RPMI7951 (cell line): ENCODE measurements at regions not wholly inside any gene's neighbourhood (a gene's known extent, or its start where the extent isn't known, plus 50 kb on each side); places are given as distances from the start of the nearest gene placed in this dataset.
"Not testable (repeated sequence)": the region's sequence is repeated elsewhere in the genome, so short reads cannot be mapped to it uniquely, and the experiment has no call there.

ENCODE experiments used
- DNase-seq: peaks from one replicate; pipeline ENCODE4 v3.0.0-alpha.2; 2012; ENCODE audit warnings: low read depth

- no peak for DNase-seq
Measured at GRCh38 chr4:160675550-160675949, 1488.2 kb downstream of the FSTL5 start.

GRCh38 chr4:160685729-160686128 lies 1478.1 kb downstream of the FSTL5 start:
- no peak for DNase-seq

GRCh38 chr4:160701671-160702070 lies 1462.1 kb downstream of the FSTL5 start:
- no peak for DNase-seq

- no peak for DNase-seq
Measured at GRCh38 chr4:160709026-160709425, 1454.8 kb downstream of the FSTL5 start.

- DNase-seq: no peak
Measured at GRCh38 chr4:160709546-160709945, 1454.3 kb downstream of the FSTL5 start.

GRCh38 chr4:160716551-160716950 lies 1447.2 kb downstream of the FSTL5 start:
- no peak for DNase-seq

- DNase-seq: no peak
Measured at GRCh38 chr4:160717848-160718247, 1446.0 kb downstream of the FSTL5 start.

GRCh38 chr4:160724063-160724462 lies 1439.7 kb downstream of the FSTL5 start:
- no peak for DNase-seq

- no peak for DNase-seq
Measured at GRCh38 chr4:160745126-160745525, 1418.7 kb downstream of the FSTL5 start.

GRCh38 chr4:160746585-160746984 lies 1417.2 kb downstream of the FSTL5 start:
- DNase-seq: not testable (repeated sequence)

- DNase-seq: no peak
Measured at GRCh38 chr4:160772668-160773067, 1391.1 kb downstream of the FSTL5 start.

- no peak for DNase-seq
Measured at GRCh38 chr4:160795216-160795615, 1368.6 kb downstream of the FSTL5 start.

GRCh38 chr4:160808174-160808573 lies 1355.6 kb downstream of the FSTL5 start:
- DNase-seq: no peak

- DNase-seq: no peak
Measured at GRCh38 chr4:160809576-160809975, 1354.2 kb downstream of the FSTL5 start.

GRCh38 chr4:160810424-160810823 lies 1353.4 kb downstream of the FSTL5 start:
- no peak for DNase-seq

GRCh38 chr4:160810941-160811340 lies 1352.9 kb downstream of the FSTL5 start:
- no peak for DNase-seq

- no peak for DNase-seq
Measured at GRCh38 chr4:160811956-160812355, 1351.8 kb downstream of the FSTL5 start.

GRCh38 chr4:160814726-160815125 lies 1349.1 kb downstream of the FSTL5 start:
- no peak for DNase-seq

GRCh38 chr4:160818571-160818970 lies 1345.2 kb downstream of the FSTL5 start:
- no peak for DNase-seq

GRCh38 chr4:160819791-160820190 lies 1344.0 kb downstream of the FSTL5 start:
- DNase-seq: no peak

- DNase-seq: no peak
Measured at GRCh38 chr4:160824481-160824880, 1339.3 kb downstream of the FSTL5 start.

GRCh38 chr4:160825644-160826338 lies 1338.0 kb downstream of the FSTL5 start:
- no peak for DNase-seq

- no peak for DNase-seq
Measured at GRCh38 chr4:160826339-160826679, 1337.5 kb downstream of the FSTL5 start.
